GM12892 (cell line): ENCODE measurements at regions not wholly inside any gene's neighbourhood (a gene's known extent, or its start where the extent isn't known, plus 50 kb on each side); places are given as distances from the start of the nearest gene placed in this dataset.

ENCODE experiments used
- POLR2A ChIP-seq: IDR thresholded peaks from 2 replicates; pipeline ENCODE4 v1.6.1; 2011; ENCODE audit warnings: low read depth, low read length, control low read depth
- POLR2AphosphoS5 ChIP-seq: IDR thresholded peaks from 2 replicates; pipeline ENCODE4 v1.6.1; 2011; ENCODE audit warnings: low read depth, low read length, control low read depth
- TAF1 ChIP-seq: IDR thresholded peaks from 2 replicates; pipeline ENCODE4 v1.6.1; 2011; ENCODE audit warnings: low read depth, mild to moderate bottlenecking, control low read depth, low read length, borderline replicate concordance

DNA sequence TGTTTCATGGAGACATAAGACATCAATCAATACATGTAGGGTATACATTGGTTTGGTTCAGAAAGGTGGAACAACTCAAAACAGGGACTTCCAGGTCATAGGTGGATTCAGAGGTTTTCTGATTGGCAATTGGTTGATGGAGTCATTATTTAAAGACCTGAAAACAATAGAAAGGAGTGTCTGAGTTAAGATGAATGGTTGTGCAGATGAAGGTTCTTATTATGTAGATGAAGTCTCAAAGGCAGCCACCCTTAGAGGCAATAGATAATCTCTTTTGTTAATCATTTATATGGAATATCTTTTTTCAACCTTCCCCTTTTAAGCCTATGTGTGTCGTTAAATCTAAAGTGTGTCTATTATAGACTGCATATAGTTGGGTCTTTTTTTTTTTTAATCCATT, 67.8 kb upstream of the LYPLAL1 start:
- TF ChIP-seq POLR2A (no peak), POLR2AphosphoS5 (no peak), TAF1 (no peak)
